Fibroblast of the conjunctiva (primary cell): ENCODE measurements at regions not wholly inside any gene's neighbourhood (a gene's known extent, or its start where the extent isn't known, plus 50 kb on each side); places are given as distances from the start of the nearest gene placed in this dataset.

Experiments
- DNase-seq: peaks from one replicate; pipeline ENCODE4 v3.0.0-alpha.2; 2010; ENCODE audit warnings: low read depth

DNA sequence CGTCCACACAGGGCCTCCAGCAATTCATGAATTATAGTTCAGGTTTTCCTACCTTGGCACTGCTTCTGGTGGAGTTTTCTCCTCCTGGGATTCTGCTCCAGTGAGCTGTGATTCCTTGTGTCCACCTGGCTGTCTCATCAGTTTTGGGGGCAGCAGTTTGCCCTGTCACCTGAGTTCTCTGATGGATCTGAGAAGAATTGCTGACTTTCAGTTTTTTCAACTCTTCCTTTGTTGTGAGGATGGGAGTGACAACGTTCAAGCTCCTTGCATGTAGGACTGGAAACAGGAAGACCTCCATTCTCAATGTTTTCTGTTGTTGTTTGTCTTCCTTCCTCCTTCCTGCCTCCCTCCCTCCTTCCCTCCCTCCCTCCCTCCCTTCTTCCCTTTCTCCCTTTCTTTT, 359.0 kb downstream of the TSN start:
- DNase-seq = no peak

DNA sequence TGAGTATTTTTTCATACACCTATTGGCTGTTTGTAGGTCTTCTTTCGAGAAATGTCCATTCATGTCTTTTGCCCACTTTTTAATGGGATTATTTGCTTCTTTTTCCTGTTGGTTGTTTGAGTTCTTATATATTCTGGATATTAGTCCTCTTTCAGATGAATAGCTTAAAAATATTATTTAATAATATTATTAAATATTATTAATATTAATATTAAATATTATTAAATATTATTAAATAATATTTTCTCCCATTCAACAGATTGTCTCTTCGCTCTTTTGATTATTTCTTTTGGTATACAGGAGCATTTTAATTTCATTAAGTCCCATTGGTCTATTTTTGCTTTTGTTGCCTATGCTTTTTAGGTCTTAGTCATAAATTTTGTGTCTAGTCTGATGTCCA, 361.9 kb downstream of the TSN start:
- DNase-seq = no peak

DNA sequence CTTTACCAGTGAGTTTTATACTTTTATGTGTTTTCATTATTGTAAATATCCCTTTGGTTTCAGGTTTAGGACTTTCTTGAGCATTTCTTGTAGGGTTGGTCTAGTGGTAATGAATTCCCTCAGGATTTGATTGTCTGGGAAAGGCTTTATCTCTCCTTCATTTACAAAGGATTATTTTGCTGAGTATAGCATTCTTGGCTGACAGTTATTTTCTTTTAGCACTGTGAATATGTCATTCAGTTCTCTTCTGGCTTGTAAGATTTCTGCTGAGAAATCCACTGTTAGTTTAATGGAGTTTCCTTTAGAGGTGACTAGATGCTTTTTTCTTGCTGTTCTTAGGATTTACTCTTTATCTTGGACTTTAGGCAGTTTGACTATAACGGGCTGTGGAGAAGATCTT, 373.9 kb downstream of the TSN start:
- no peak for DNase-seq

DNA sequence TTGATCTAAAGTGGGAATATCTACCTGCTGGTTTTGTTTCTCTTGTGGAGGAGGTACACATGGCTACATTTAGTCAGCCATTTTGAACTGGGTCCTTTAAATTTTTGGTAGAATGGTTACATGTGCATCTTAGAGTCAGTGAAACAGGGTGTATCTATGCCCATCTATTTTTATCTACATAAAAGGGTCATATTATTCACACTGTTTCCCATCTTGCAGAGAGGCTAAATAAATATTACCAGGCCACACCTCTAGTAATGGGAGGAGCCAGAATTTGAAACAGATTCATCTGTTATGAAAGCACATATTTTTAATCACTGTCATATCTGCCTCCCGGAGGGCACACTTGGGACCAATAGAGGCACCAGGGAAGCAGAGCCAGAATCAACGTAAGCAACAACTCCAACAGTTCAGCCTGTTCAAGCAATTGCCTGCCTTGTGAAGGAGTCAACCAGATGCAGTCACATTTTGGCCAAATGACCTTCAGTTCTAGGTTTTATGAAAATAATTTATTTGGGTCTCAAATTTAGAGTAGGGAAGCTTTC, 376.8 kb downstream of the TSN start:
- no peak for DNase-seq

DNA sequence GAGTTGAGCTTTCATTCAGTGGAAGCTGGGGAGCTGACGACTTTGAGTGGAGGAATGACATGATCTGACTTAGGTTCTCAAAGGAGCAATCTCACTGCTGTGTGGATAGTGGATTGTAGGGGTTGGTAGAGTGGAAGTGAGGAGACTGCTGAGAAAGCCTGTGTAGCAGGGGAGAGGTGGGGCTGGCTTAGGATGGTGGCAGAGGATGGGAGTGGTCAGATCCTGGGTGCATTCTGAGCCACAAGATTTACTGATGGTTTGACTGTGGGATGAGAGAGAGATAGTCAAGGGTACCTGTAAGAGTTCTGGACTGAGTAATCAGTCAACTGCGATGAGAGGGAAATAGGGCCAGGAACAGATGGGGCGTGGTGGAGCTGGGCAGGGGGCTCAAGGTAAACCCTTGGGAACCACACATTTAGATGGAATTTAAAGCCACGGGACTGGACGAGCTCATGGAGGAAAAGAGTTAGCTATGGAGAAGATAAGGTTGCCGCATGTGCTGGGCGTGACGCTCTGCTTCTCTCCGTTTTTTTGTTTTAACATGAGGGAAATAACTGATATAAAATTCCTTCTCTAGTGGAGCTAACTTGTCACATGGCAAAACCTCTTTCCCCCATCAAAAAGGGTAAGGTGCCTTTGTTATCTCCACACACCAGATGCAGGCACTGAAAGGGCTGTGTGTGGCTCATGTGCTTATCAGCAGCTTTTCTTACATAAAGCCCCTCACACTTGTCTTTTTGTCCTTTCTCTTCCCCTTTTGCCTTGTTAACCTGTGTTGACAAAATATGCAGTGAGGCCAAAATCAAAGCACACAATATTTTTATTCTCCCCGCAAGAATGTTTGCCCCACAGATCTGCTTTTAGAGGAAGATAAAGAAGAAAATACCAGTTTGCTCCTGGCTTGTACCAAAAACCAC, 379.8 kb downstream of the TSN start:
- DNase-seq = no peak

DNA sequence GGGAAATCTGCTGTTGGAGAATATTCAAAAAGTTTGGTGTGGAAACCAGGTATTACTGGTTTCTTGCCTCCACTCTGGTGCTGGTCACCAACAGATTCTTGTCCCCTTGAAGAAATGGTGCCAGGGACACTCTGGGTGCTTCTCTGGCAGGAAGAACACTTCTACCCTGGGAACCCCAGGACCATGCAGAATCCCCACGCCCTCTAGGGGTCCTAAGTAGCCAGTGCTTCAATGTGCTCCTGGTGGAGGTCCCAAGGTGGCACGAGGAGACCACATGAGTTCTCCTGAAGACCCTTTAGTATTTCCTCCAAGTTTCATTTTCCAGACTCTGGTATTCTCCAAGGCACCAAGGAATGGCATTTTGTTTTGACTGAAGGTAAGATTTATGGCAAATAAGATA, 380.6 kb downstream of the TSN start:
- no peak for DNase-seq

DNA sequence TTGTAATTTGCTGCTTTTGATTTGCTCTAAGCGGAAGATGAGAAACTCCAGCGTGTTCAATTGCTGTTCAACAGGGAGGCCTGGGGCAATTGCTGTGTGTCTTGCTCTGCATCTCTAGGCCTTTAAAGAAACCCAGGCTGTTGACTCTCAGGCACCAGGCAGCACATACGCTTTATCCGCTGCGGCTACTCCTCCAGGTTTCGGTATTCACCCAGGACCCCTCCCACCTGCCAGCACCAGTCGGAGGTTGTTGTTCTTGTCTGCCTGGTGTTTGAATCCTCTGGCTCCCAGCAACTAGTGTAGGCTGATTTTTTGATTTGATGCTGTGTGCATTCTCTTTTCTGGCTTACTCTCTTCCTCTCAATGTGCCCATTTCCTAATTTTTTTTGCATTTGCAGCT, 383.1 kb downstream of the TSN start:
- DNase-seq = no peak

DNA sequence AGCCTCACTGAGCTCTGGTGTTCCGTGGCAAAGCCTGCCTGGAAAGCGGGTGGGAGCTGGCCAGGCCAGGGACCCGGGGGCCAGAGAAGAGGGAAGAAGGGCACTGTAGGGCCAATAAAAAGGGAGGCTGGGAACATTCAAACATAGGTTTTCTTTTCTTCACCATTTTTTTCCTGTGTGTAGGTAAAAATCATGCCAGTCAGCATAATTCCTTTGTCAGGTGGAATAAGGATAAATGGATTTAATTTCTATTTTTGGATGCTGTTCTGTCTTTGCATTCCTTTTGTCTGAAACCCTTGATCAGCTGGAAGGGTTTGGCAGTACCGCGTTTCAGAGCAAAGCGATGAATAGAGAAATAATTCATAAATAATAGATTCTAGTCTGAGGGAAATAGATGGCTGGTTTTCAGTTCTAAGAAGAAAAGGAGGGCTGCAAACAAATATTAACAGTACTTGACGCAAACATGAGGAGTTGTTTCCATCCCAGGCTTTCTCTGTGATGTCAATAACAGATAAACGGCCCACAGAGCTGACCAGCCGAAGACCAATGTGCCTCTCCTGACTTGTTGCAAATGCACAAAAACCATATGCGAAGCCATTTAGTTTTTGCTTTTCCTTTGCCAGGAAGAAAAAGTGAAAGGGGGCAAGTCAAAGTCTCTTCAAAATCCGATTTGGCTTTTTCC, 384.4 kb downstream of the TSN start:
- no peak for DNase-seq

DNA sequence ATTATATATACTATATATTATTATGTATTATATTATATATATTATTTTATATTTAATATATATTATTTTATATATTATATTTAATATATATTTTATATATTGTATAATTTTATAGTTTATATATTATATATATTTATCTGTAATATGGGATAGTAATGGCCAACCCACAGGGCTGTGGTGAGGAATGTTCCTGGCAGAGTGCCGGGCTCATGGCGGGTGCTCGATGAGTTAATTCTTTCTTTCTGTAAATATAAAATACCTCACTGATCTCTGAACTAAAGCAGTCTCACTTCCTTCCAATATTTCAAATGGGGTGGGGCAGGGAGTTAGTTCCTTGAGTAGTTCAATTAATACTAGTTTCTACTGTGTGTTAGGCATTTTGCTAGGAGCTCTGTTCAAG, 389.4 kb downstream of the TSN start:
- DNase-seq = no peak

DNA sequence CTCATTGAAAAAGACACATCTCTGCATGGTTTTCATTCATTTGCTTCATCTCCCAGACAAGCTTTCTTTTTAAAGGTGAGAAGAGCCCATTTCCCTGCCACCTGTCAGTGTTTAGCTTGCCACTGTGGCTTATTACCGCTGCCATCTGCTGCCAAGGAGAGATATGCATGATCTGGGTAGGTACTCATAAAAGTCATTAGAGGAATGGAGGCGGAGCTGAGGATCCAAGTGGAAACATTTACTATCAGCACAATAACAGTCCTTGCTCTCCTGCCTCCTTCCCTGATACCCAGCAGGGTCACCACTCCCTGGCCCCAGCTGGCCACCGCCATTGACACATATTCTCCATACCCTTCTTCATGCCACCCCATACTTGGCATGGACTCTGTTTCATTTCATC, 390.4 kb downstream of the TSN start:
- DNase-seq = no peak

DNA sequence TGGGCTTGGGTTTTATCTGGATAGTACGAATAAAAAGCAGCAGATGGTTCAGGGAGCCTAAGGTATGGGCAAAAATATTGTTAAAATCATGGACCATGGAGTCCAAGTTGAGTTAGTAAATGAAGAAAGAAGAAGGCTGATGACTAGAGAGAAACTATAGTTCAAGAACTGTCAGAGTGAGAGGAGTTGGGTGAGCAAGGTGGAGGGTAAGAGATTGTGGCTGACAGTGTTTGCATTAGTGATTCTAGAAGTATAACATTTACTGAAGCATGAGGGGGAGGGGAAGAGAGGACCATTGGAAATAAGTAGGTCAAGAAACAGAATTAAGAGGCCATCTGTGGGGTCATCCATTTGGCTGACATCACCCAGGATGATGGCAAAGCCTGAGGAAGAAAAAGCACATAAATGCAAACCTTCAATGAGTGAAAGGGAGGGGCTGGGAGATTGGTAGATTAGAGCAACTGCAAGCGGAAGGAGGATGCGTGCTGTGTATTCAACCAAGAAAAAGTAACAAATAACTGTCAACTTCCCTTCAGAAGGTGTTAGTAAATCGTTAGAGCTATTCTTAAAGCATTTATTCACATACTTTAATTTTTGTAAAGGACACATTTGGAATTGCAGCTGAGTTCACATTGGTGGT, 392.8 kb downstream of the TSN start:
- no peak for DNase-seq

DNA sequence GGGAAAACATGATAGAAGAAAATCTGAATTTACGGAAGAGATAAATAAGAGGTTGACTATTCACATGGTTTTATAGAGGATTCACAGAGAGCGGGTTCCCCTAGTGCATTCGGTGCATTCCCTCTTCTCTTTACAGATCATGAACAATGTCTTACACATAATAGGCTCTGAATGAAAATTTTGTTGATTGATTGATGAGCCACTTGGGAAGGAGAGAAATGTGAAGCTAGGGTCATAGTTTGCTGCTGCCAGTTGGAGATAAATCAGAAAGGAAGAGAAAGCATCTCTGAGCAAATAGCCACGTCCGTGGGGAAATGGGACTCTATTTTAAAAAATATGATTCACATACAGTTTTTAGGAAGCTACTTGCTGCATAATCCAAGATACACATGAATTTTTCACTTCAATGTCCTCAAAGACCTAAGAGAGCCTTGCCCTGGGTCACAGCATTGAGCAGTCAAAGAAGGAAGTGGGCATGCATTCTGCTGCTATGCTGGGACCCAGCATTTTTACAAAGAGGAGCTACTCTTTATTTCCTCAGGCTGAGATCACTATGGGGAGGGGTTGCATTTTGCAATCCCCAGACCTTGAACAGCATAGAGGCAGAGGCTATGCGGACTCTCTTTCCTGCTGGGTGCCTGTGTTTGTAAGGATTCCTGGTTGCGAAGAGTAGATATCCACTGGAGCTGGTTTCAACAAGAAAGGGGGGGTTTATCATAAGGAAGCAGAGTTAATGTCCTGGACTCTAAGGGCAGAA, 395.3 kb downstream of the TSN start:
- DNase-seq = no peak

DNA sequence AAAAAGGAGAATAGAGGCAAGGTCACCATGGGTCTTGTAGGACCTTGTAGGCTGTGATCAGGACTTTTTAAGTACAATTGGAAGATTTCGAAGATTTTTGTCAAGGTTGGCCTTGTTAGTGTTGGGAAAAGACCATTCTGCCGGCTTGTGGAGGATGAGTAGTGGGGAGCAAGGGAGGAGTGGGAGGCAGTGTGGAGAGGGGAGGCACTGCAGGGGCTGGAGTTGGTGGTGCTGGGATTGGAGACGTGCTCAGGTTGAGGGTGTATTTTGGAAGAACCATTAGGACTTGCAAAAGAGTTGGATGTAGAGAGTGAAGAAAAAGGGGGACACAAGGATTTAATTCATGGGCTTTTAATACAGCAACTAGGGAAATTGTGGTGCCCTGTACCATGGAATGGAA, 397.1 kb downstream of the TSN start:
- no peak for DNase-seq

DNA sequence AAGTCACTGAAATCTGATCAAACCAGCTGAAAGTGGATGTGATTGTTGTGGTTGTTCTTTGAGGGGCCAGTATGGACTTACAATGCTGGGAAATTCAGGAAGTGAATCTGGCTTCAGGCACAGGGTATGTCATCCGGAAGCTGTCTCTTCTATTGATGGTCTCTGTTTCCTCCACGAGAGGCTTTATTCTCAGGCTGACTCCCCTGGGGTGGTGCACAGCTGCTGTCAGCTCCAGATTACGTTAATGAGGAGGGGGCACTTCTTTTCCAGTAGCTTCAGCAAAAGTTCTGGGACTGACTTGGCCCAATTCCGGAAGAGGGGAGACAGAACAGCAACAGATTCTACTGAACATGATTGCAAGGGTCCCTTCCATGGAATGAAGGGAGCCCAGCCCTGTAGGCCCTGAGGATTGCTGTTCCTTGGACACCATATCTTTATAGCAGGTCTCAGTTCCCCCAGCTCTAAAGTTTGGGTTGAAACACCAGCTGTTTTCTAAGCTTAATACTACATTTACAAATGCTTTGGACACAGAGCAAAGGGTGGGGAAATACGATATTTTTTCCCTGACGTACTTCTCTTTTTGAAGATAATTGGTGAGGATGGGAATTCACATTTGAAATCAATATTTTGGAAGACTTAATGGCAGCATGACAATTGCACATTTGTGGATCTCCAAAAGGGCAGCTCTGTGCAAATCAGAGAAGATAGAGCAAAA, 400.9 kb downstream of the TSN start:
- DNase-seq = no peak

DNA sequence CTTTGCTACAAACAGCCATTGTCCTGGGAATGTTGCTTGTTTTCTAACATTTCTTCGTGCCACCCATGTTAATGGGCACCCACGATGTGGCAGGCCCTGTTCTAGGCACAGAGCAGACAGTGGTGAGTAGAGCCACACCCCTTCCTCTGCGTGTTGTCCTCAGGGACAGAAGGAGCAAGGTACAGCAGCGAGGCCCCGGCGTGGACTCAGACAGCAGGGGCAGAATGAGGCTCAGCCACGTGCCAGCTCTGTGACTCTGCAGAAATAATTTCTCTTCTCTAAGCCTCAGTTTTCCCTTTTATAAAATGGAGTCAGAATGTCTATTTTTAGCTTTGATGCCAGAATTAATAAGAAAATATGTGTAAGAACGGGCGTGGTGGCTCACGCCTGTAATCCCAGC, 401.7 kb downstream of the TSN start:
- no peak for DNase-seq

DNA sequence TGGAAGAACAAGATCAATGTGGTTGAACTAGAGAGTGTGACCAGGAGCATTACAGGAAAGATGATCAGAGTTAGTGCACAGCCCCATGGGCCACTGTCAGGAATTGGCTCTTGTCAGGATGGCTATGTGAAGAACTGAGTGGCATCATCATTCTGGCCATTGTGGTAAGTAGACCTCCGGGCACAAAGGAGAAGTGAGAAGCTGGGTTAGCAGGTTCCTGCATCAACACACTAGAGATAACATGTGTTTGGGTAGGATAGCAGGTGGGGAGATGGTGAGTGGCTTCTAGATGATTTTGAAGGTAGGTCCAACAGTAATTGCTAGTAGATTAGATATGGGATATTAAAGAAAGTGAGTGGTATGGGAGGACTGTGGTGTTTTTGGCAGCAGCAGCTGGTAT, 408.2 kb downstream of the TSN start:
- no peak for DNase-seq

DNA sequence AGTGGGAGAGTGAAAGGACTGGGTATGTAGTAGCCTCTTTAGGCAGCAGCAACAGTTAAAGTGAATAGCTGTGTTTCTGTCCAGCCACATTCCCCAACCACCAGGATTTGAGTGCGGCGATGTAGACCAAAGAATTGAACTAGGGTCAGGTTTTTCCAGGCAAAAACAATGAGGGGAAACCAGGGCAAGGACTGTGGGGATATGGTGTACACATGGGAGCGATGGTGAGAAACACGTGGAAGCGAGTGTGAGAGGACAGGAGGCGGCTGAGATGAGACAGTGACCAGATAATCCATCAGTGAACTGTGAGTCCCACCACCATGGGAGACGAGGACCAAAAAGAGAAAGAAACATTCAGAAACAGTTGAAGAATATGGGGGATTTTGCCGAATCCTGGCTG, 409.5 kb downstream of the TSN start:
- DNase-seq = no peak

DNA sequence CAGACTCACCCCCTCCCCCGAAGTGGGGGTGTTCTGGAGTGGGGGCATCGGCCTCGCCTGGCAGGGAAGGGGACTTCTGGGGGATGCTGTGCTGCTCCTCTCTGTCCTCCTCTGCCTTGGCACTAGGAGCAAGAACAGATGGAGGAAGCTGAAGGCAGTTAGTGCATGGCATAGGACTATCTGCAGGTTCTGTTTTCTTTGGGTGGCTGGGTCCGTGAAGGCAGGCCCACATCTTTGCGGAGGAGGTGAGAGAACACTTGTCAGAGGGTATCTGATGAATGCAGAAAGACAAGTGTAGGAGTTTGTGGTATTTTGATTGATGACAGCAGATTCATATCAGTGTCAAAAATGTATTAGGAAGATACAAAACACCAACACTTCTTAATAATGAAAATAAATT, 411.4 kb downstream of the TSN start:
- no peak for DNase-seq

DNA sequence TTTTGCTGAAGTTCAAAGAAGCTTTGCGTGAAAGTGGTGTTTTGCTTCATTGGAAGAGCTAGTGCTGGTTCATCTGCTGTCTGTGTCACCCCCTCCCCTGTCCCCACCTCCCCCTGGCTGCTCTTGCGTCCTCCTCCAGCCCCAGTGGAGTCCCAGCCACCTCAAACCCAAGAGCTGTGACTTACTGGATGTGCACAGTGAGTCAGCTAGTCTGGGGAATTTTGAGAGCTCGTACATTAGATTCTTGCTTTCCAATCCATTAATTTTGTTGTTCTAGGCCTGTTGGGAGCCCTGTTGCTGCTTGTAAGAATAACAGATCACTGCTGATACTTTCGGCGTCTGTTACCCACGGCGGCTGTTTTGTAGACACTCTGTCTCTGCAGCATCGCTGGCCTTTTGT, 412.1 kb downstream of the TSN start:
- DNase-seq = no peak

DNA sequence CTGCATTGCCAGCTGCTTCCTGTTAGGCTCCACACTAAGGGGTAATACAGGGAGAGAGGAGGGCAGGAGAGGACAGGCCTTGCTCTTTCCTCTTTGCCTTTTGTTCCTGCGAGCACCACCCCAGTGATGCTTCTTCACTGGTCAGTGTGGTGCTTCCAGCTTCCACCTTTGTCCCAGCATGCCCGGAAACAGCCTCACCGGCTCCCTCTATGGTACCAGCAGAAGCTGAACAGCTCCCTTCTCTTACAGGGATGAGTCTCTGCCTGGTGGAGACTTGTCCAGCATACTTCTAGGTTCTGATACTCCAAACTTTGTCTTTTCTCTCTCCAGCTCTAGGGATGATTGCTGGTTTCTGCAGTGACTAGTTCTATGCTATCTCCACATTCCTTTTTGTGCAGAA, 413.3 kb downstream of the TSN start:
- DNase-seq = no peak

DNA sequence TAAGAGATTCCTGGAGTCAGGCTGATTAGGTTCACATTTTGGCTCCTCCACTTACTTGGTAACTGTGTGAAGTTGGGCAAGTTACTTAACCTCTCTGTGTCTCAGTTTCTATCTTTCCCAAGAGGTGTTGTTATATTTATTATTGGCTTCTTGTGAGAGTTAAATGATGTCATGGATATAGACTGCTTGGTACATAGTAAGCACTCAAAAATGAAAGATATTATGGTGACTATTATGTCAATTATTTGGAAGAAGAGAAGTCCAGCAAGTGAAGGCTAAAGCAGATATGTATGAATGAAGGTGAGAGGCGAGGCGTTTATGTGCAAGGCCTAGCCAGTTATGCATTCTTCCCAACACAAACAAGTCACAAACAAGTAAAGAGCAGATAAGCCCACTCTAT, 417.4 kb downstream of the TSN start:
- no peak for DNase-seq

DNA sequence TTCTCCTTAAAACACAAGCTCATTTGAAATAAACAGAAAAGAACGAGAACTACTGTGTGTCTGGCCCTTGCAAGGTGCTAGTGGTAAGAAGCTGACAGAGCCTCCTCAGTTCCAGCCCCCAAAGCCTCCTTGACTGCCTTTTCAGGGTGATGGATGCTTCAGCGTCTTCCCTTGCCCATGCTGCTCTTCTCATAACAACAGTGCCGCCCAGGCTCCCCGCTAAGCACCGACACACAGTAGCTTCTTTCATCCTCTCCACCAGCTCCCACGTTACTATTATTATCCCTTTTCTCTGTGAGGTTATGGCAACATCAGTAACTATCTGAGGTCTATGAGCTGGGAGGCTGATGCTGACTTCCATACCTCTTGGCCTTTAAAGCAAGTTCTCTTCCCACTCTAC, 418.6 kb downstream of the TSN start:
- no peak for DNase-seq
